ENCODE measurements at regions not wholly inside any gene's neighbourhood (a gene's known extent, or its start where the extent isn't known, plus 50 kb on each side); places are given as distances from the start of the nearest gene placed in this dataset.

DNA sequence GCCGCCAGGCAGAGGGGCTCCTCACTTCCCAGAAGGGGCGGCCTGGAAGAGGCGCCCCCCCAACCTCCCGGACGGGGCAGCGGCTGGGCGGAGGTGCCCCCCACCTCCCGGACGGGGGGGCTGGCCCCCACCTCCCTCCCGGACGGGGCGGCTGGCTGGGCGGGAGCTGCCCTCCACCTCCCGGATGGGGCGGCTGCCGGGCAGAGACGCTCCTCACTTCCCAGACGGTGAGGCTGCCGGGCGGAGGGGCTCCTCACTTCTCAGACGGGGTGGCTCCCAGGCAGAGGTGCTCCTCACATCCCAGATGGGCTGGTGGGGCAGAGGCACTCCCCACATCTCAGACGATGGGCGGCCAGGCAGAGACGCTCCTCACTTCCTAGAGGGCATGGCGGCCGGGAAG, 389.7 kb upstream of the EYS start:
- no peak for TF ChIP-seq FOXP2 (optimal IDR thresholded peaks at IDR 0.05; ENCODE audit: borderline replicate concordance, extremely low read depth, extremely low read length, insufficient read depth)

DNA sequence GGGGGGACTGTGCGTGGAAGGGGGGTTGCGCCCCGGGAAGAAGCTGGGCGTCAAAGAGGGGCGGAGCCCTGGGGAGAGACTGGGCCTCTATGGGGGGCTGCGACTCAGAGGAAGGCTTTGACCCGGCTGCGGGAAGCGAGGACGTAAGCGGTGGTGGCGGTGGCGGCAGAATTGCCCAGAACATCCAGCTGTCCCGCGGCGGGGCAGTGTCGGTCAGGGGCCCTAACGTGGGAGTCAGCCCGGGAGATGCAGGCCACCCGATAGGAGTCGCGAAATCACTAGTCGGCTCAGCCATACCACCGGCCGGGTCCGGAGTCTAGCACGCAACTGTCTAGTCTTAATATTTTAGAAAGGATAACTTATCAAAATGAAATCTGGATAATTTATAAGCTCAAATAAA, 387.6 kb upstream of the EYS start:
- no peak for TF ChIP-seq POLR2AphosphoS5 (IDR thresholded peaks at IDR 0.05; ENCODE audit: low read depth, low read length)
- TF ChIP-seq, protein P1, sequence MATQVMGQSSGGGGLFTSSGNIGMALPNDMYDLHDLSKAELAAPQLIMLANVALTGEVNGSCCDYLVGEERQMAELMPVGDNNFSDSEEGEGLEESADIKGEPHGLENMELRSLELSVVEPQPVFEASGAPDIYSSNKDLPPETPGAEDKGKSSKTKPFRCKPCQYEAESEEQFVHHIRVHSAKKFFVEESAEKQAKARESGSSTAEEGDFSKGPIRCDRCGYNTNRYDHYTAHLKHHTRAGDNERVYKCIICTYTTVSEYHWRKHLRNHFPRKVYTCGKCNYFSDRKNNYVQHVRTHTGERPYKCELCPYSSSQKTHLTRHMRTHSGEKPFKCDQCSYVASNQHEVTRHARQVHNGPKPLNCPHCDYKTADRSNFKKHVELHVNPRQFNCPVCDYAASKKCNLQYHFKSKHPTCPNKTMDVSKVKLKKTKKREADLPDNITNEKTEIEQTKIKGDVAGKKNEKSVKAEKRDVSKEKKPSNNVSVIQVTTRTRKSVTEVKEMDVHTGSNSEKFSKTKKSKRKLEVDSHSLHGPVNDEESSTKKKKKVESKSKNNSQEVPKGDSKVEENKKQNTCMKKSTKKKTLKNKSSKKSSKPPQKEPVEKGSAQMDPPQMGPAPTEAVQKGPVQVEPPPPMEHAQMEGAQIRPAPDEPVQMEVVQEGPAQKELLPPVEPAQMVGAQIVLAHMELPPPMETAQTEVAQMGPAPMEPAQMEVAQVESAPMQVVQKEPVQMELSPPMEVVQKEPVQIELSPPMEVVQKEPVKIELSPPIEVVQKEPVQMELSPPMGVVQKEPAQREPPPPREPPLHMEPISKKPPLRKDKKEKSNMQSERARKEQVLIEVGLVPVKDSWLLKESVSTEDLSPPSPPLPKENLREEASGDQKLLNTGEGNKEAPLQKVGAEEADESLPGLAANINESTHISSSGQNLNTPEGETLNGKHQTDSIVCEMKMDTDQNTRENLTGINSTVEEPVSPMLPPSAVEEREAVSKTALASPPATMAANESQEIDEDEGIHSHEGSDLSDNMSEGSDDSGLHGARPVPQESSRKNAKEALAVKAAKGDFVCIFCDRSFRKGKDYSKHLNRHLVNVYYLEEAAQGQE (IDR thresholded peaks at IDR 0.05; ENCODE audit: insufficient read depth in 1 of 2, low read depth in 2 of 2, low read length in 2 of 2): no peak
- TF ChIP-seq SIN3A (IDR thresholded peaks at IDR 0.05; ENCODE audit: borderline replicate concordance, insufficient read depth, low read length): no peak
- TF ChIP-seq FOXP2 (optimal IDR thresholded peaks at IDR 0.05; ENCODE audit: borderline replicate concordance, extremely low read depth, extremely low read length, insufficient read depth): no peak
- TF ChIP-seq TAF1 (IDR thresholded peaks at IDR 0.05; ENCODE audit: borderline replicate concordance, insufficient read depth, low read length): no peak

DNA sequence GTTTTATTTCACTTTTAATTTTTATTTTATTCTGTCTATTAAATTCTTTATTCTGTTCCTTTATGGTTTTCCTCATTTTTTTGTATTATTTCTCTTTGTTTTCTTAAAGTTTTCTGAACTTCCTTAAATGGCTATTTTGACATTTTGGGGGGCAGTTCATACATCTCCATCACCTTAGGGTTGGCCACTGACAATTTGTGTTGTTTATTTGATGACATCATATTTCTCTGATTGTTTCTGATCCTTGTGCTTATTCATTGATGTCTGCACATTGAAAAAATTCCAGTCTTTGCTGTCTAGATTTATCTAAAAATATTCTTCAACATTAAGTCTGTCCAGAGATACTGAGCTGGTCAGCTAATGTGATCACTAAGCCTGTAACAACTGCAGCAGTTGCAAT, 379.5 kb upstream of the EYS start:
- TF ChIP-seq SIN3A (IDR thresholded peaks at IDR 0.05; ENCODE audit: borderline replicate concordance, insufficient read depth, low read length) (no peak), POLR2AphosphoS5 (IDR thresholded peaks at IDR 0.05; ENCODE audit: low read depth, low read length) (no peak), FOXP2 (optimal IDR thresholded peaks at IDR 0.05; ENCODE audit: borderline replicate concordance, extremely low read depth, extremely low read length, insufficient read depth) (no peak)

DNA sequence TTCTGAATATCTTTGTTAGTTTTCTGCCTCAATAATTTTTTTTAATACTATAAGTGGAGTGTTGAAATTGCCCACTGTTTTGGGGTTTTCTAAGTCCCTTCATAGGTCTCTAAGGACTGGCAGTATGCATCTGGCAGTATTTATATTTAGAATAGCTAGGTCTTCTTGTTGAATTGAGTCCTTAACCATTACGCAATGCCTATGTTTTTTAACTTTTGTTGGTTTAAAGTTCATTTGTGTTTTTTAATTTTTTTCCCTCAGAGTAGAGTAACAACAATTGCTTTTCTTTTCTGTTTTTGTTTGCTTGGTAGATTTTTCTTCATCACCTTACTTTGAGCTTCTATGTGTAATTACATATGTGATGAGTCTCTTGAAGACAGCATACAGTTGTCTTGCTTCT, 375.9 kb upstream of the EYS start:
- TF ChIP-seq POLR2AphosphoS5 (IDR thresholded peaks at IDR 0.05; ENCODE audit: low read depth, low read length) (no peak), TAF1 (IDR thresholded peaks at IDR 0.05; ENCODE audit: borderline replicate concordance, insufficient read depth, low read length) (no peak), FOXP2 (optimal IDR thresholded peaks at IDR 0.05; ENCODE audit: borderline replicate concordance, extremely low read depth, extremely low read length, insufficient read depth) (no peak), SIN3A (IDR thresholded peaks at IDR 0.05; ENCODE audit: borderline replicate concordance, insufficient read depth, low read length) (no peak)
- TF ChIP-seq, protein P1 (IDR thresholded peaks at IDR 0.05; ENCODE audit: insufficient read depth in 1 of 2, low read depth in 2 of 2, low read length in 2 of 2): no peak

DNA sequence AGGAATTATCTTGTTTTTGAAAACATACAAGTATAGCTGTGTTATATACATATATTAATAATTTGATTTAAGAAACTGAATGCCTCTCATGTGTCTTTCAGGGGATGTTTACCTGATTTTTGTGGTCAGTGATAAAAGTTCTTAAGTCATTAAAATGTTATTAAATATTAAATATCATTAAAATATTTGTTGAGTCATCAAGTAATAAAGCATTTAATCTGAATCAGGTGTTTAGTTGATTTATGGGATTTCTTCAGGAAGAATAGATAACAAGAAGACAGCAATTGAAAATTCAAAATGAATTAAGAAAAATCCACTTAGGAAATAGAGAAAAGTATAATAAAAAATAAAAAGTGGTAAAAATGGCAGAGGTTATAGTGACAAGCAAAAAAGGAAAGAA, 361.9 kb upstream of the EYS start:
- TF ChIP-seq, protein P1 (IDR thresholded peaks at IDR 0.05; ENCODE audit: insufficient read depth in 1 of 2, low read depth in 2 of 2, low read length in 2 of 2): no peak
- no peak for TF ChIP-seq FOXP2 (optimal IDR thresholded peaks at IDR 0.05; ENCODE audit: borderline replicate concordance, extremely low read depth, extremely low read length, insufficient read depth)
- TF ChIP-seq SIN3A (IDR thresholded peaks at IDR 0.05; ENCODE audit: borderline replicate concordance, insufficient read depth, low read length): no peak
- TF ChIP-seq POLR2AphosphoS5 (IDR thresholded peaks at IDR 0.05; ENCODE audit: low read depth, low read length): no peak
- TF ChIP-seq TAF1 (IDR thresholded peaks at IDR 0.05; ENCODE audit: borderline replicate concordance, insufficient read depth, low read length): no peak

DNA sequence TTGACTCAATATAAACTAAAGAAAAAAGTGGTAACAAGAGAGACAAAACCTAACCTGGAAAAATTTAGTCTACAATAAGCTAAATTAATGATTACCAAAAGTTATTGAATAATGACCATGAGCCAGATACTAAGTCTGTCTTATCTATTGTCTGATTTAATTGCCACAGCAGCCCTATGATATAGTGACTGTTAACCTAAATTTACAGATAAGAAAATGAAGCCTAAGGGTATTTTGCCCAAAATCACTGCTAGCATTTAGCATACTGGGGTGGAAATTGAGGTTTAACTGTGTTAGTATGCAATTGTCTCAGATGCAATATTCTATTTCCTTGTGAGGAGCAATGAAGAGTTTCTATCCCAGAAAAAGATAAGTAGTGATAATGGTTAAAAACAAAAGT, 361.0 kb upstream of the EYS start:
- TF ChIP-seq TAF1 (IDR thresholded peaks at IDR 0.05; ENCODE audit: borderline replicate concordance, insufficient read depth, low read length) (no peak), FOXP2 (optimal IDR thresholded peaks at IDR 0.05; ENCODE audit: borderline replicate concordance, extremely low read depth, extremely low read length, insufficient read depth) (no peak), POLR2AphosphoS5 (IDR thresholded peaks at IDR 0.05; ENCODE audit: low read depth, low read length) (no peak), SIN3A (IDR thresholded peaks at IDR 0.05; ENCODE audit: borderline replicate concordance, insufficient read depth, low read length) (no peak)
- TF ChIP-seq, protein P1 (IDR thresholded peaks at IDR 0.05; ENCODE audit: insufficient read depth in 1 of 2, low read depth in 2 of 2, low read length in 2 of 2): no peak
